Kidney epithelial cell (primary cell): ENCODE measurements at regions not wholly inside any gene's neighbourhood (a gene's known extent, or its start where the extent isn't known, plus 50 kb on each side); places are given as distances from the start of the nearest gene placed in this dataset.
A peak's percentile ranks its signal among the peaks of the same experiment; 100 is the strongest.

ENCODE experiments used
- DNase-seq: peaks from one replicate; pipeline ENCODE4 v3.0.0-alpha.2; 2010; ENCODE audit warnings: low read depth
- H3K27me3 ChIP-seq: 2 replicates; pipeline ENCODE4 v1.6.0; 2011; ENCODE audit warnings: low read length; ENCODE audit not compliant: control insufficient read depth, insufficient read depth
- H3K36me3 ChIP-seq: 2 replicates; pipeline ENCODE4 v1.5.1; 2011; ENCODE audit warnings: low read length; ENCODE audit not compliant: control insufficient read depth, insufficient read depth
- H3K4me3 ChIP-seq: 2 replicates; pipeline ENCODE4 v1.5.1; 2011; ENCODE audit warnings: low read depth, mild to moderate bottlenecking, control low read depth, low read length
- CTCF ChIP-seq: IDR thresholded peaks from 2 replicates; pipeline ENCODE4 v1.5.1; 2011; ENCODE audit warnings: mild to moderate bottlenecking, moderate library complexity, low read length, control low read depth, inconsistent platforms; ENCODE audit not compliant: insufficient read depth, poor library complexity, severe bottlenecking

- no peak overlapping the region for H3K4me3 ChIP-seq
These were observed 156.4 kb upstream of the AKR1E2 start for GRCh38 chr10:4669585-4669984.

GRCh38 chr10:4663162-4663992 is 162.6 kb upstream of the AKR1E2 start:
- Histone ChIP-seq H3K36me3 (no peaks in the 10 kb centered on the region), H3K27me3 (no peaks in the 10 kb centered on the region), H3K4me3 (no peak overlapping the region)
- peak; percentile 100 for DNase-seq
- no peak for TF ChIP-seq CTCF

More at GRCh38 chr10:4669585-4669984, 156.4 kb upstream of the AKR1E2 start:
- Histone ChIP-seq H3K36me3 (no peaks in the 10 kb centered on the region), H3K27me3 (no peaks in the 10 kb centered on the region)
- DNase-seq, result no peak
- TF ChIP-seq CTCF, result no peak

GRCh38 chr10:4662576-4663161 is 163.3 kb upstream of the AKR1E2 start:
- Histone ChIP-seq H3K4me3 (no peak overlapping the region), H3K36me3 (no peaks in the 10 kb centered on the region), H3K27me3 (no peaks in the 10 kb centered on the region)
- TF ChIP-seq CTCF, result no peak
- DNase-seq, result no peak

GRCh38 chr10:4661511-4662255 is 164.3 kb upstream of the AKR1E2 start:
- Histone ChIP-seq H3K27me3 (no peaks in the 10 kb centered on the region), H3K4me3 (no peak overlapping the region), H3K36me3 (no peaks in the 10 kb centered on the region)
- DNase-seq, result no peak
- no peak for TF ChIP-seq CTCF

- no peak for DNase-seq
- H3K36me3 ChIP-seq, result peaks cover 1% of the 10 kb centered on the region
- TF ChIP-seq CTCF, result no peak
- no peaks in the 10 kb centered on the region for H3K27me3 ChIP-seq
- H3K4me3 ChIP-seq, result no peak overlapping the region
These were observed 167.2 kb upstream of the AKR1E2 start for GRCh38 chr10:4658777-4659176.
